Ascending aorta (tissue), 2 donors: ENCODE measurements at regions not wholly inside any gene's neighbourhood (a gene's known extent, or its start where the extent isn't known, plus 50 kb on each side); places are given as distances from the start of the nearest gene placed in this dataset.

Experiments used
- DNase-seq, 2 donors: peaks; one replicate each; pipeline ENCODE4 v3.0.0-alpha.2; 2019; ENCODE audit warnings: low spot score in 2 of 2
- H3K27ac ChIP-seq, 2 donors: fragments of 200-600 bp; sonication (generic); one replicate each; pipeline ENCODE4 v1.5.1; 2016 to 2017; ENCODE audit warnings: mild to moderate bottlenecking in 1 of 2
- H3K27me3 ChIP-seq: fragments of 200-600 bp; sonication (generic); one replicate; pipeline ENCODE4 v1.5.1; 2017
- H3K36me3 ChIP-seq, 2 donors: fragments of 200-600 bp; sonication (generic); one replicate each; pipeline ENCODE4 v1.5.1; 2016
- H3K4me1 ChIP-seq, 2 donors: fragments of 200-600 bp; sonication (generic); one replicate each; pipeline ENCODE4 v1.5.1; 2016 to 2017; ENCODE audit warnings: mild to moderate bottlenecking in 1 of 2
- H3K4me3 ChIP-seq, 2 donors: fragments of 200-600 bp; sonication (generic); one replicate each; pipeline ENCODE4 v1.5.1; 2016 to 2017; ENCODE audit warnings: mild to moderate bottlenecking in 1 of 2
- H3K9me3 ChIP-seq, 2 donors: fragments of 200-600 bp; sonication (generic); one replicate each; pipeline ENCODE4 v1.5.1; 2016
- intact Hi-C: fragments of 100-400 bp; cut with DNase I; formaldehyde crosslinking; loops from one replicate; pipeline ENCODE4 v1.15.1; 2023
- TF ChIP-seq, protein P1 (sequence below), 3 experiments: fragments of 200-600 bp in 2 of 3; fragments of 450-650 bp in 1 of 3; sonication (generic) in 2 of 3; IDR thresholded peaks; one replicate each; pipeline ENCODE4 v1.5.1; 2016 to 2019; ENCODE audit warnings: antibody characterized with exemption in 3 of 3, mild to moderate bottlenecking in 1 of 3, moderate library complexity in 1 of 3

DNA sequence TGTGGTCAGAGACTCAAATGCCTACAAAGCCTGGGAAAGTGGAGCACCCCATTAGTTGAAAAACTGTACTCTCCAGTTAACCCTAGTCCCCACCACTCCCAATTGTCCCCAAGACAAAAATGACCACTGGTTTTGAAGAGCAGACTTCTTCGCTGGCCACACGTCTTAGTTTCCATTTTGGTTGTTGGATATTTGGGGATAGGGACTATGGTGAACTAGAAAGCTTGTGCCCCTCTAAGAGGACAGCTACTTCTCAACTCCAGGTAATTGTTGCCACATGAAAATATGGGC lies 109.4 kb upstream of the SPRY4 start:
- H3K36me3 ChIP-seq, result no peaks in the 10 kb centered on the region
- intact Hi-C loops, result no loop called here
- H3K4me3 ChIP-seq, result no peak overlapping the region
- H3K4me1 ChIP-seq, result no peaks in the 10 kb centered on the region
- TF ChIP-seq, protein P1, sequence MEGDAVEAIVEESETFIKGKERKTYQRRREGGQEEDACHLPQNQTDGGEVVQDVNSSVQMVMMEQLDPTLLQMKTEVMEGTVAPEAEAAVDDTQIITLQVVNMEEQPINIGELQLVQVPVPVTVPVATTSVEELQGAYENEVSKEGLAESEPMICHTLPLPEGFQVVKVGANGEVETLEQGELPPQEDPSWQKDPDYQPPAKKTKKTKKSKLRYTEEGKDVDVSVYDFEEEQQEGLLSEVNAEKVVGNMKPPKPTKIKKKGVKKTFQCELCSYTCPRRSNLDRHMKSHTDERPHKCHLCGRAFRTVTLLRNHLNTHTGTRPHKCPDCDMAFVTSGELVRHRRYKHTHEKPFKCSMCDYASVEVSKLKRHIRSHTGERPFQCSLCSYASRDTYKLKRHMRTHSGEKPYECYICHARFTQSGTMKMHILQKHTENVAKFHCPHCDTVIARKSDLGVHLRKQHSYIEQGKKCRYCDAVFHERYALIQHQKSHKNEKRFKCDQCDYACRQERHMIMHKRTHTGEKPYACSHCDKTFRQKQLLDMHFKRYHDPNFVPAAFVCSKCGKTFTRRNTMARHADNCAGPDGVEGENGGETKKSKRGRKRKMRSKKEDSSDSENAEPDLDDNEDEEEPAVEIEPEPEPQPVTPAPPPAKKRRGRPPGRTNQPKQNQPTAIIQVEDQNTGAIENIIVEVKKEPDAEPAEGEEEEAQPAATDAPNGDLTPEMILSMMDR (IDR thresholded peaks at IDR 0.05), result no peak
- no peak overlapping the region for H3K27ac ChIP-seq
- no peak for DNase-seq
- no peaks in the 10 kb centered on the region for H3K9me3 ChIP-seq
- H3K27me3 ChIP-seq, result no peaks in the 10 kb centered on the region

DNA sequence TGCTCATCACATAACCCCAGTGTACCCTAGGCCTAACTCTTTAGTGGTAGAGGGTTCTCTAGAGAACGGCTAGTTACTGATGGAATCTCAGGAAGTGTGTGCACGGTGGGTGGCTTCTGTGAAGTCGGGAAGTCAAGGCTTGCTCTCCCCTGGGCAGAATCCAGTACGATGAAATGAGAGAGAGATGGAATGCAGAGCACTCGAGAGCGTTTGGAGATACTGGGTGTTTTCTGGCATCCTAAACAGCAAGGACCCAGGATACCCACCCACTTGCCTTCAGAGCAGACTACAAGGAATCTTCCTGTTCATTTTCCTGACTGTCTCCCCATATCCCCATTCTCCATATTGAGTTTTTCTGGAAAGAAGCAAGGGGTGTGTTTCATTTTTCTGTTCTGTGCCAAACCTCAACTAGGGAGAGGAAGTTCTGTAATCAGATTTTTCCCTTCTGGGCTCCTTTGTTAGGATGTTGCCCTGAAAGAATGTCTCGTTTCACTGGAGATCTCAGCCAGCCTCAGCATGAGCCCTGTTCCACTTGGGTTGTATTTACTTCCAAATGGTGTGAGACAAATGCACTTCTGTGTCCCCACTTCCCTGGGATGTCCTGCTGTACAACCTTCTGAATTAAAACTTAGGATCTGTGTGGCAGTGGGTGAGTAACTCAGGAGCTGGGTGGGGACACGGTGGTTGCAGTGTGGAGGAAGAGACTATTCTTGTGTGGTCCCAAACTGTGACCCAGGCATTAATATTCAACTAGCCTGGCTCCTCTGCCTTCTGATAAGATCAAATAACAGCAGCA lies 108.9 kb upstream of the SPRY4 start:
- intact Hi-C loops, result no loop called here

DNA sequence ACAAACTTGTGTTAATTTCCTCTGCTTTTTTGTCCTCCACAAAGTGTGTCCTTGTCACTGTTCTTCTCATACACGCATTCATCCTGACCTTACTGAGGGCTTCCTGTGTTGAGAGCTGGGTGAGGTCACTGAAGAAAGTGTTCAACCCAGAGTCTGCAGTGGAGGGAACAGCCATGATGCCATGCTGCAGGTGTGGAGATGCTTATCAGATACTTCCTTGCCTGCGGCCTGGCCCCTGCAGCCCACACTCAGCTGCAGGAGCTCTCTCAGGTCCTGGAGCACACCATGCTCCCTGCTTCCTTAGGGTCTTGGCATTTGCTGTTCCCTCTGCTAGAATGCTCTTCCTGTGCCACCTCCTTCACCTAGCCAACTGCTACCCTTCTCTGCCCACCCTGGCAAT lies 108.1 kb upstream of the SPRY4 start:
- H3K27me3 ChIP-seq, result no peaks in the 10 kb centered on the region
- no peaks in the 10 kb centered on the region for H3K36me3 ChIP-seq
- no peak for DNase-seq
- TF ChIP-seq, protein P1 (IDR thresholded peaks at IDR 0.05), result no peak
- H3K9me3 ChIP-seq, result no peaks in the 10 kb centered on the region
- H3K4me3 ChIP-seq, result no peak overlapping the region
- no peaks in the 10 kb centered on the region for H3K4me1 ChIP-seq
- no peak overlapping the region for H3K27ac ChIP-seq
- intact Hi-C loops, result no loop called here

More for the DNA sequence above, 108.9 kb upstream of the SPRY4 start:
- TF ChIP-seq, protein P1 (IDR thresholded peaks at IDR 0.05), result no peak
- Histone ChIP-seq H3K4me3 (no peak overlapping the region), H3K27me3 (no peaks in the 10 kb centered on the region), H3K36me3 (no peaks in the 10 kb centered on the region), H3K9me3 (no peaks in the 10 kb centered on the region), H3K27ac (no peak overlapping the region), H3K4me1 (no peaks in the 10 kb centered on the region)
- DNase-seq, result no peak

DNA sequence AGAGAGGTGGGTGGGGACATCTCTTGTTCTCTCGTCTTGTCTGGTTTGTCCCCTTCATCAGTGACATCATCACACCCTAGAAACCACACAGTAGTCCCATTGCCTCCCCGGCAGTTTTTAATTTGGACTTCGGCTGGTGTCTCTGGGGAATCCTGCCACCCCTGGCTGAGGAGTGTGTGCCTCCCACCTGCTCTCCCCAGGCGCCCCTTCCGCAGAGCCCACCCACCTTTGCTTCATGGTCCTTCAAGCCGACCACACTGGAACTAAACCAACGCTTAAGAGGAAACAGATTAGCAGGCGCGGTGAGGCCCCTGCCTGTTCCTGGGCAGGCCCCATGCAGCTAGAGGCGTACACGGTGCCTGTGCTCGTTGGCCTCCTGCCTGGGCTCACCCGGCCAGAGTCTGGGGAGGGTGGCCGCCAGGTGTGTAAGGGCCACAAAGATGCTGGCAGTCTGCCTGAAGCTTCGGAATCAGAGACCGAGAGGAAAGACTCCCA lies 107.6 kb upstream of the SPRY4 start:
- Histone ChIP-seq H3K9me3 (no peaks in the 10 kb centered on the region), H3K4me3 (no peak overlapping the region), H3K36me3 (no peaks in the 10 kb centered on the region), H3K27ac (no peak overlapping the region), H3K27me3 (no peaks in the 10 kb centered on the region), H3K4me1 (no peaks in the 10 kb centered on the region)
- TF ChIP-seq, protein P1 (IDR thresholded peaks at IDR 0.05), result no peak
- intact Hi-C loops, result no loop called here
- no peak for DNase-seq

DNA sequence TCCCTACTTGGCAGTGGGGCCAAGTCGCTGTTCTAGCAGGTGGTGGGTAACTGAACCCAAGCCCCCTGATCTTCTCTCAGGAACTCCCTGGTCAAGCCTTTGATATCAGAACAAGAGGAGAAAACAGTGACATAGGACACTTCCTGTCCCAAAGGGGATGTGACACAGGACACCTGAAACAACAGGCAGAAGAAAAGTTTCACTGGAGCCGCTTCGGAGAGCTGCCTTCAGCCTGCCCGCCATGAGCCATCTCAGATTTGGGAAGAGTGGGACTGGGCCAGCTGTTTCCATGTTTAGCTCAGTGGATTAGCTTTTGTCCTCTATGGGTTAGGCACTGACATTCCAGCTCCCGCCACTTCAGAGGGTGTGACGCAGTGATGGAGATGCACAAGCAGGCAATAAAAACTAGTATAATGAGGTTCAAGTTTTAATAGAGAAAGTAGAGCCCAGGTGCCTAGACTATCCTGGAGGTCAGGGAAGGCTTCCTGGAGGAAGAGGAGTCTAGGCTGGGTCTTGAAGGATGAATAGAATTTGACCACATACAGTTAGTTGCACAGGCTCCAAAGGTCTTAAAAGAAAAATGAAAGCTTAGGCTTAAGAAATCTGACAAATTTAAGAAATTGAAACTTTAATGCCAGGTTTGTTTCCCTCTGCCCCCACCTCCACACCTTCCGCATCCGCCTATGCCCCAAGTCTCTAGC lies 104.1 kb upstream of the SPRY4 start:
- Histone ChIP-seq H3K27me3 (no peaks in the 10 kb centered on the region), H3K36me3 (no peaks in the 10 kb centered on the region), H3K4me1 (no peaks in the 10 kb centered on the region), H3K4me3 (no peak overlapping the region), H3K9me3 (no peaks in the 10 kb centered on the region), H3K27ac (no peak overlapping the region)
- intact Hi-C loops, result no loop called here
- TF ChIP-seq, protein P1 (IDR thresholded peaks at IDR 0.05), result no peak
- peak in 1 of 2 donors; percentile 1 for DNase-seq
